Stimulated activated CD4-positive, alpha-beta T cell treated with anti-CD3 and anti-CD28 coated beads, Interleukin-2, amount 100 ng/mL, for 24 hours (primary cell): ENCODE measurements at regions not wholly inside any gene's neighbourhood (a gene's known extent, or its start where the extent isn't known, plus 50 kb on each side); places are given as distances from the start of the nearest gene placed in this dataset.

ENCODE experiments used
- DNase-seq, 2 donors: peaks; one replicate each; pipeline ENCODE4 v3.0.0-alpha.2; 2020

DNA sequence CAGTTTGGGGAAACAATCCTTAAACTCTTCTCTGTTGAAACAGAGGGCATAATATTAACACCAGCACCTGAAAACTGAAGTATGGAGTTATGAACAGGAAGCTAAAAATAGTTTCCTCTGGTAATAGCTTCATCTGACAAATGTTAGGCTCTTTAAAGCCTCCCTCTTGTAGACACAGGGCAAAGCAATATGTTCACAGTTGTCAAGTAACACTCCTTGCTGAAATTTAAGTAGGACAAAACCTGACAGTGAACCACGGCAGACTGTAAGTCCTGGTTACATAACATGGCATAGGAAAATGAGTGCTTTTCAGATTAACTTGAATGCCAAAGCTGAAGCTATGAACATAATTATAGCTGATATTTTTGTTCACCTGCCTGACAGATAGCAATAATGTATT, 172.9 kb downstream of the CMPK2 start:
- DNase-seq, result no peak

DNA sequence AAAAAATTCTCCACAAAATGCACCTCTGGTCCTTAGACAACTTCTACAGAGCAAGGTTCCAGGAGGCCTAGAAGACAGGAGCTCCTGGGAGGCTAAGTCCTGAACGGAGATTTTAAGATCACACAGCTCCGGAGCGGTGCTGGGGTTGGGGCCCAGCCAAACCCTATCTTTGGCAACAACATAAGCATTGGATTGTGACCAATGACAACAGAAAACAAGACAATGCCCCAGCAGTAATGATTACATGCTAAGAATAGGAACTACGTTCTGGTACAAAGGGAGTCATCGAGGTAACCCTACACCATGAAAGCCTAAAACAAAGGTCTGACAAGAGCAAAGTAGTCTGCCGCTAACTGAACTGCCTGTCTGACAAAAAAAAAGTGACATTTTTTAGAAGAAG, 171.2 kb downstream of the CMPK2 start:
- no peak for DNase-seq

GRCh38 chr2:6700335-6700734, 165.4 kb downstream of the CMPK2 start:
- no peak for DNase-seq

DNA sequence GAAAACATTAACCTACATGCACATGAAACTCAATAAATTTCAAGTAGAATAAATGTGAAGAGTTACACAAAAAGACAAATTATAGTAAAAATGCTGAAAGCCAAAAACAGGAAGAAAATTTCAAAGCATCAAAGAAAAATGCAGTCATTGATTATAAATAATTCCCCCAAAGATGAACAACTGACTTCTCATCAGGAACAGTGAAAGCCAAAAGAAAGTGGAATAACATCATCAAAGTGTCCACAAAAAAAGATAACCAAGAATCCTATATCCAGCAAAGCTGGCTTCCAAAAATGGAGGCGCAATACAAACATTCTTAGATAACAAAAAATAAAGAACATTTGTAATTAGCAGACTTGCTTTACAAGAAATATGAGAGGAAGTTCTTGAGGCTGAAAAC, 161.6 kb downstream of the CMPK2 start:
- DNase-seq, result no peak

DNA sequence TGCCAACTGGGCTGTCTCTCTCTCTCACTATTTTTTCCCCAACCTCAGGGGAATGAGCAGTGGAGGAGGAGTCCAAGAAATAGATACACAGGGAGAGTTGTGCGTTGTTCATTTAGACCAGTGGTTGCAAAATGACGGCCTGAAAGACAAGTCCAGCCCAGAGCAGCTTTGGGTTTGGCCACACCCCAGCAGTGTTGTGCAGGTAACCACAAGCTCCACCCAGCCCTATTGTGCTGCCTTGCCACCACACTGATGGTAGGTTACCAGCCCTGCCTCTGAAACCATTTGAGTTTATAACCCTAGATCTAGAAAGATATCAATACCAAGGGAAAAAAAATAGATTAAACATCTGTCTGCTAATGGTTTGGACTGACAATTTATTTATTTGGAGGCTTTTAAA, 144.3 kb downstream of the CMPK2 start:
- no peak for DNase-seq

DNA sequence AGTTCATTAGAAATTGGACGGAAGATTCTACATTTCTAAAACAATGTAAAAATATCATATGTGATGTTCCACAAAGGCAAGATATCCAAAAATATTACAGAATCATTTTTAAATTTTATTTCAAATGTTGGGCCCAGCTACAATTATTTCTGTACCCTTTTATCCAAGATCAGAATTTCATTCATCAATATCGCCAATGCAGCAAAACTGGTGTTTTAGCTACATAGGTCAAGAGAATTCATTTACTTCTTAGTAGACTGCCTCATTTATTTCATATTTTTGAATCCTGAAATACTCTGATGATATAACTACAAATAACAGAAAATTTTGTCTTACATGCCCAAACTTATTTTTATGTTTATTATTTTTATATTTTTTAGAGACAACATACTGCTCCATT, 143.1 kb downstream of the CMPK2 start:
- no peak for DNase-seq

DNA sequence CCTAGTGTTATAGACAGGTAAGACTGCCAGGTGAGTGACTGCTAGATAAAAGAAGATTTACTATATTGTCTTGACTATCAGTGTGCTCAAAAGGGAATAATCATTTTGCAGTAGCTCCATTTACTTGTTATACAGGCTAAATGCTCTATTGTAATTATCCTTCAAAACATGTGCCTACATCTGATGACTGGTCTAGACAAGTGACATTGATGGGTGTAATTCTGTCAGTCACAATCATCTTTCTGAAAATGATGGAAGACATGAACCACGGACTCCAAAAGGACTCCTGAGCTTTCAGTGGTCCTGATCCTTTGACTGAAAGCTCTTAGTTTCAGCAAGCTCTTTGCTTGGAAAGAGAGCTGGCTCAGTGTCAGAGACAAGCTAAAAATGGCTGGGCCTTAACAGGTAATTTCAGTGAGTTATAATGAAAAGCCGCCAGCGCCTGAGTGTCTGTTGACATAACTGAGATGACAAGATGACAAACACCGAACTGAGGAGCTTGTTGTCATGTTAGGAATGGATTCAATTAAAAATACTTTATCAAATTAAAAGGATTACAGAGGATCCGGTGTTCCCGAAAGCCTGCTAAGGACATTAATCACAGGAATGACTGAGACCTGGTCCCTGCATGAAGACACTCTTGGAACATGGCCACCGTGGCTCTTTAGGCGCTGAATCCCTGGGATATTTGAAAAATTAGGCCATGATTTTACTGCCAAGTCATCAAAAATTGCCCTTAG, 141.7 kb downstream of the CMPK2 start:
- DNase-seq, result no peak

DNA sequence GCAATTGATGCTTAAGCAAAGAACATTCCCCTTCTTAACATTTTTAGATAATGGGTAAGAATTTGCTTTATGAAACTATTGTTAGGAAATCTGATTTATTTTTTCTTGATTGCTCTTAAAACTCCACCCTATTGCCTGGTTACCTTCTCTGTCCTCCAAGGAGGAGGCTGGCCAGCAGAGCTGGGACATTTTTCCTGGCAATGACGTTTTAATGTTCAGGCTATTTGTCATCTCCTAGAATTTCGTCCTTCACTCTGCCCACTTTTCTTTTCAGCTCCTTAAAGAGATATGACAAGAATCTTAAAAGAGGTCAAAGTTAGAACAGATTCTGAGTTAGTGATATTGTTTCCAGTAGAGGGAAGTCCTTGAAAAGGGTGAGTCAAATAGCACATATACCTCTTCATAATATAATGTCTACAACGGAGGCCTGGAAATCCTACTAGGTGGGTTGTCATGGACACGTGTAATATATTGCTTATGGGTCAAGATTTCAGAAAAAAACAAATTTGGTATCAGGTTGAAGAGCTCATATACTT, 141.0 kb downstream of the CMPK2 start:
- DNase-seq, result no peak

DNA sequence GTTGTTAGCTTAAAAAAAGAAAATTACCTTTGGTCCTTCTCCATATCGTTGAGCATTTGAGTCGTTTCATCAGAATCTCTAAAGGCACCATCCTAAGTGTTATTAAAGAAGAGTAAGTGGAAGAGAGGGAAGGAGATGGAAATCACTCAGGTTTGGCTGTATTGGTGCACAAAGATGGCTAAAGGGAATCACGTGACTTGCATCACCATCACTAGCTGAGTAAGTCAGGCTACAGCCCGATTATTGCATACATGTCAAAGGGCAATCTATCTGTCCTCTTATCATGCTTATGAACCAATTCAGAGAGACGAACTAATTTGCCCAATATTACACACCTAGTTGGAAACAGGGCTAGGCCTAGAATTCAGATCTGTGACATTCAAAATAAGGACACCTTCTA, 137.6 kb downstream of the CMPK2 start:
- DNase-seq, result no peak

GRCh38 chr2:6730003-6730402, 135.7 kb downstream of the CMPK2 start:
- no peak for DNase-seq

- no peak for DNase-seq
These were observed 134.8 kb downstream of the CMPK2 start for GRCh38 chr2:6730649-6731532.

DNA sequence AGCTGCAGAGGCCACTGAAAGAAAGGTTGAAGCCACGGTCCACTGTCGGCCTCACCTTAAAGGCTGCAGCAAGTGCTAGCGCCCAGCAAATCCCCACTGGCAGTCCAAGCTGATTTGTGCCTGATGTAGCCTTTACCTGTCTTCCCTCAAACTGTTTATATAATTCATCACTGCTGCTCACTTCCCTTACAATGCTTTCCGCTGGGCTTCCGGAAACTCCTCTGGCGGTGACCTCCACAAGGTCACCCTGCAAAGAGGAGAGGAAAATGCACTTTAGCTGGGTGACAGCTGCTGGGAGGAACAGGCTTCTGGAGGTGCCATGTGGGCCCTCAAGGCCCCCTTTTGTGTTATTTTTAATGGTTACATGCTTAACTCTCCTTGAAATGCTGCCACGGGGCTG, 126.2 kb downstream of the CMPK2 start:
- no peak for DNase-seq

DNA sequence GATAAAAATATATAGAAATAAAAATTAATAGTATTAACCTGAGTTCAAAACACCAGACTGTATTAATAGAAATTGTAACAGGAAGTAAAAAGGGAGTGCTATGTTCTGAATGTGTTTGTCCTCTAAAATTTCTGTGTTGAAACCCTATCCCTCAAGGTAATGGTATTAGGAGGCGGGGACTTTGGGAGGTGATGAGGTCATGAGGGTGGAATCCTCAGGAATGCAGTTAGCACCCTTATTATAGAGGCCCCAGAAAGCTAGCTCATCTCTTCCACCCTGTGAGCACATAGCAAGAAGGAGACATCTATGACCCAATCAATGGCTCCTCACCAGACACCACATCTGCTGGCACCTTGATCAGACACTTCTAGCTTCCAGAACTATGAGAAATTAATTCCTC, 124.5 kb downstream of the CMPK2 start:
- DNase-seq, result no peak

DNA sequence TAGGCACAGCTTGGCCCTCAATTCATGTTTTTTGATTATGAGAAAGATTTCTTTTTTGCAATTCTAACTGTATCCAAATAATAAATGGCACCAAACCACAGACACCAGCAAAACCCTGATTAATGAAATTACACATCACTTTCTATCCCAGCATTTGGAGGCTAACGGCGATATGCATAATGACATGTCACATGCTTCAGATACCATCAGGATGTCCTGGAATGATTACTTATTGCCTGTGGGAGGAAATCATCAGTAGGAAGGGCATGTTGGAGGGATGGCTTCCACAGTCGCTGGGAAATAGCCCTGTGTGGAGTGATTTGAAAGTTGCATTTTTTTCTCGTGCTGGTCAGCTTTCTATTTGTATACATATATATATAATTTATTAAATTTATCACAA, 121.7 kb downstream of the CMPK2 start:
- DNase-seq, result no peak

GRCh38 chr2:6747433-6747832, 118.3 kb downstream of the CMPK2 start:
- no peak for DNase-seq

DNA sequence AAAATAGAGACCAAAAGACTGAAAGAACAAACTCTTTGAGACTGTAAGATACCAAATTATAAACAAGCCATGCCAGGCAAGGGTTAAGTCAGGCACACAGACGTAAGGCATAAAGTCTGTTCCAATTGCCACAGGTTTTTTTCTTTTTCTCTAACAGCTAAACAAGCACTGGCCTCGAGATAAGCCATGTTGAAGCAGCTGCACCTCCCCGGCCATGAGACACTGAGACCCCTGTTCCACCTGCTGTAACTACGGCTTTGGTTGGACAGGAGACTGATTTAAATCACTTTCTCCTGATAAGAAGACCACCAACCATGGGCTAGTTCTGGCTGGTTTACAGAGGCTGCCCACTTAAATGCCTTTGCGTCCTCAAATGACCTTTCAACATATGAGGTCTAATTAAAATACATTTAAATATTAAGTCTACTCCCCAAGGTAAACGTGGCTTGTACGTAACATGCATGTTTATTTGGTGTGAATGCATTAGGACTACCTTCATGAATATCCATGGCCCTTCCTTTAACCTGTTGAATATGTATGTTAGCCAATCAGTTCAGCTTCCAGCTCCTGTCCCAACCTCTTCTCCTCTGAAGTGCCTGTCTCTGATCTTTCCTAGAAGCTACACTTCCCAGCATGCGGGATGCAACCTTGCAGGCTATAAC, 117.2 kb downstream of the CMPK2 start:
- DNase-seq, result no peak

DNA sequence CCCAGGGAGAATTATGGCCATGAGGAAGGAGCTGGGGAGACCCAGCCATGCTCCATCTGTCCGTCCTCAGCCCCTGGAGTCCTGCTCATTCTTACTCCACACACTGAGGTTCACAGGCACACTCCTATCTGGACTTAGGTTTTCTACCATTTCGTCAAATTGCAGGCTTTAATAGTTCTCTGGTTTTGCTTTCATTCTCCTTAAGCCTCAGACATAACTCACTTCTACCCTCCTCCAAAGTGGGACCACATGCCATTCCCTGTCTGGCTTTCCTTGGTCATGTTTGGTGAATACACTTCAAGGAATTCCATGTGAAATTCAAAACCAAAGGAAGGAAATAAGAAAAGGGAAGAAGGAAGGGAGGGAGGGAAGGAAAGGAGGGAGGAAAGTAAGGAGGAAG, 115.7 kb downstream of the CMPK2 start:
- no peak for DNase-seq

DNA sequence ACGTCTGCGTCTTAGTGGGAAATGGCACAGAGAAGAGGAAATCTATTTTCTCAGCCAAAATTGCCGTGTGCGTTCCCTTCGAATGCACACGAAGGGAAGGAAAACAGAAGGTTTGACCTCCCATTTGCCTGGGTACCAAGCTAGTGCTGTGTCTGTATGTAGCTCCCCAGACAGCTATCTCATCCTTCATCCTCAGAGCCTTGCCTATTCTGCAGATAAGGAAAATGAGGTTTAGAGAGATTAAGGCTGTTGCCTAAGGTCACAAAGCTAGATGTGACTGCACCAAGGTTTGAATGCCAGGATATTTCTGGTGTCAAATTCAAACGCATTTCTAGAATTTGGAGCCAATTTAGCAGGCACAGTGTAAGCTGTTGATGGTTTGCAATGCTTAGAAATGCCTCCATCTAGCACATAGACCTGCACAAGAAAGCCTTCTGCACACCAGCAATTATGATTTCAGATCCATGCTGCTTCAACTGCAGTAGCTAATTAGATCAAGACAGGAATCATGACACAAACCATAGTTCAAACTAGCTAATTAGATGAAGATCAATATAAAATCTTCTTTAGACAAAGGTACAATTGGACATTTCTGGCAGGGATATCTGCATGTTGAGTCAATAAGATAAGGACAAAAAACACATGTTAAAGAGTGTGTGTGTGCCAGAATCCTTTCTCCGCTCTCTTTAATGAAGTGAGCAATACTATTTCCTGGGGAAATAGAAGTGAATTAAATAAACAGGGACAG, 115.1 kb downstream of the CMPK2 start:
- DNase-seq, result no peak

- no peak for DNase-seq
These were observed 111.3 kb downstream of the CMPK2 start for GRCh38 chr2:6754419-6754818.

DNA sequence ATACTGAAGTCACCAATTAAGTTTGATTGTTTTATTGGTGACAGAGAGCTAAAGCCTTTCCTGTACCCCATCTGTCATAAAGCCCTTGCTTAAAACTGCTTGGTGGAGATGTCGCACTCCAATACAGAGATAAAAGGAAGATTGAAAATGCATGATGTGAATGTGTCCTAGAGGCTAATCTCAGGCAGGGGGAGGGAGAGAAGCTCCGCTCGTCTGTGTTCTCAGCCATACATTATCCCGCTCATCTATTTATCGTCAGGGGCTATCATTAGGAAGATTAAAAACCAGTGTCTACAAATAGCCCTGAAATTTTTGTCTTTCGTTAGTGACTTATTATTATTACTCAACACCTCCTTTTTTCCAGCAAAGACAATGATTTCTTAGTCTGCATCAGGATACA, 110.3 kb downstream of the CMPK2 start:
- DNase-seq, result no peak

DNA sequence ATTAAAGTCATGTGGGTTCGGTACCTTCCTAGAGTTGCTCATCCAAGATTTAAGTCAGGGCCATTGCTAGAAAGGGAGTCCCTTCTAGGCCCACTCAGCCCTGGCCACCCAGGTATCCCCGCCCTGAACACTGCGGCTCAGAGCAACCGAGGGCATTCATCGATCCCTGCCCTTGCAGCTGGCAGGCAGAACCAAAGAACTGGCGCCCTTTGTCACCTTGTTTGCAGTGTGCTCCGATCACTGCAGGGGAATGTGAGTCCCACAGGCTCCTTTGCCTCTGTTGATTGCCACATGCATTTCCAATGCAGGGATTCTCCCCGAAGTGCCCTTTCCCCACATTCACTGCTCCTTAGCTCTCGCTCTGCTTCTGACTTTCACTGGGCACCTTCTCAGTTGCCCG, 108.5 kb downstream of the CMPK2 start:
- no peak for DNase-seq

- DNase-seq, result no peak
These were observed 106.0 kb downstream of the CMPK2 start for GRCh38 chr2:6759689-6760088.

GRCh38 chr2:6760132-6760531, 105.6 kb downstream of the CMPK2 start:
- DNase-seq, result no peak
